SK-N-SH (cell line): ENCODE measurements at regions not wholly inside any gene's neighbourhood (a gene's known extent, or its start where the extent isn't known, plus 50 kb on each side); places are given as distances from the start of the nearest gene placed in this dataset.

Source experiments
- CTCF ChIA-PET: fragments of 300-600, 350-600 bp; formaldehyde crosslinking; extraction: SDS; loops from one replicate; lab custom pipeline; 2021; lab: Yijun Ruan, JAX
- POLR2A ChIA-PET: fragments of 350-600 bp; sonication (Branson Sonifier 250); formaldehyde crosslinking; extraction: SDS; loops from one replicate; lab custom pipeline; 2020; ENCODE audit warnings: antibody characterized with exemption, inconsistent platforms; lab: Yijun Ruan, JAX
- DNase-seq: peaks from one replicate; pipeline ENCODE4 v3.0.0; 2012
- H2AFZ ChIP-seq: fragments of 200-600 bp; sonication (generic); 2 replicates; pipeline ENCODE4 v1.8.1; 2016; ENCODE audit warnings: antibody characterized with exemption, mild to moderate bottlenecking, low read depth
- H3F3A ChIP-seq: fragments of 200-600 bp; sonication (generic); replicated peaks from 2 replicates; pipeline ENCODE3; 2016; ENCODE audit warnings: antibody characterized with exemption, mild to moderate bottlenecking; ENCODE audit not compliant: insufficient read depth
- H3K27ac ChIP-seq, 2 experiments: fragments of 200-500 bp in 1 of 2; fragments of 200-600 bp in 1 of 2; sonication (Bioruptor generic) in 1 of 2; sonication (generic), shearing (Covaris generic) in 1 of 2; 2 replicates each; pipeline versions ENCODE4 v1.5.1 to v1.6.1; 2014 to 2016; ENCODE audit warnings: low read depth in 2 of 2, inconsistent platforms in 1 of 2, low read length in 1 of 2, mild to moderate bottlenecking in 1 of 2, mixed read lengths in 1 of 2
- H3K27me3 ChIP-seq: fragments of 200-600 bp; sonication (generic), shearing (Covaris generic); 2 replicates; pipeline ENCODE4 v1.6.1; 2016; ENCODE audit warnings: mixed run types; ENCODE audit not compliant: insufficient read depth
- H3K36me3 ChIP-seq, 2 experiments: fragments of 200-500 bp in 1 of 2; fragments of 200-600 bp in 1 of 2; sonication (Bioruptor generic) in 1 of 2; sonication (generic) in 1 of 2; replicated peaks in 1 of 2; 2 replicates each; pipeline versions ENCODE3 to v1.5.1; 2014 to 2016; ENCODE audit warnings: low read length in 1 of 2, mild to moderate bottlenecking in 1 of 2; ENCODE audit not compliant: insufficient read depth in 2 of 2, control insufficient read depth in 1 of 2
- H3K4me1 ChIP-seq, 2 experiments: fragments of 200-500 bp in 1 of 2; fragments of 200-600 bp in 1 of 2; sonication (Bioruptor generic) in 1 of 2; sonication (generic), shearing (Covaris generic) in 1 of 2; 2 replicates each; pipeline versions ENCODE4 v1.5.1 to v1.6.1; 2014 to 2016; ENCODE audit warnings: low read depth in 1 of 2, low read length in 1 of 2, mixed run types in 1 of 2; ENCODE audit not compliant: insufficient read depth in 2 of 2, control insufficient read depth in 1 of 2
- H3K4me2 ChIP-seq: fragments of 200-600 bp; sonication (generic), shearing (Covaris generic); 2 replicates; pipeline ENCODE4 v1.6.1; 2017; ENCODE audit warnings: mixed run types
- H3K4me3 ChIP-seq, 2 experiments: fragments of 200-500 bp in 1 of 2; fragments of 200-600 bp in 1 of 2; sonication (Bioruptor generic) in 1 of 2; sonication (generic), shearing (Covaris generic) in 1 of 2; 2 replicates each; pipeline versions ENCODE4 v1.5.1 to v1.8.1; 2014 to 2016; ENCODE audit warnings: low read depth in 2 of 2, inconsistent platforms in 1 of 2, low read length in 1 of 2, mild to moderate bottlenecking in 1 of 2, mixed read lengths in 1 of 2, moderate library complexity in 1 of 2
- H3K79me2 ChIP-seq: fragments of 200-600 bp; sonication (generic); 2 replicates; pipeline ENCODE4 v1.8.1; 2017; ENCODE audit warnings: mild to moderate bottlenecking; ENCODE audit not compliant: insufficient read depth
- H3K9ac ChIP-seq: fragments of 200-600 bp; sonication (generic); 2 replicates; pipeline ENCODE4 v1.6.1; 2017; ENCODE audit warnings: mixed run types
- H3K9me2 ChIP-seq: fragments of 200-600 bp; sonication (generic); 2 replicates; pipeline ENCODE4 v1.6.1; 2017; ENCODE audit warnings: mixed run types
- H3K9me3 ChIP-seq: fragments of 200-600 bp; sonication (generic); 2 replicates; pipeline ENCODE4 v1.6.1; 2017; ENCODE audit warnings: mixed run types, mild to moderate bottlenecking, moderate library complexity
- H4K20me1 ChIP-seq: fragments of 200-600 bp; sonication (generic); 2 replicates; pipeline ENCODE4 v1.6.1; 2017; ENCODE audit warnings: mild to moderate bottlenecking, mixed run types; ENCODE audit not compliant: insufficient read depth
- CHD2 ChIP-seq: fragments of 150-350 bp; IDR thresholded peaks from 2 replicates; pipeline ENCODE4 v1.6.1; 2018; ENCODE audit warnings: low read length; ENCODE audit not compliant: partially characterized antibody
- ELF1 ChIP-seq: IDR thresholded peaks from 2 replicates; pipeline ENCODE4 v1.4.0; 2012
- EP300 ChIP-seq, 2 experiments: IDR thresholded peaks; 2 replicates each; pipeline versions ENCODE4 v1.4.0 to v1.6.1; 2012; ENCODE audit warnings: borderline replicate concordance in 1 of 2, low read depth in 1 of 2, low read length in 1 of 2
- EZH2phosphoT487 ChIP-seq: fragments of 200-600 bp; sonication (generic); IDR thresholded peaks from 2 replicates; pipeline ENCODE4 v1.6.1; 2017; ENCODE audit warnings: low read depth, mixed run types, mild to moderate bottlenecking, antibody characterized with exemption, moderate library complexity, borderline replicate concordance
- FOSL2 ChIP-seq: IDR thresholded peaks from 2 replicates; pipeline ENCODE4 v1.4.0; 2012; ENCODE audit warnings: low read depth, mild to moderate bottlenecking, moderate library complexity, borderline replicate concordance
- FOXJ3 ChIP-seq: sonication (generic); formaldehyde crosslinking; IDR thresholded peaks from 2 replicates; pipeline ENCODE4 v1.5.1; 2020; ENCODE audit warnings: mild to moderate bottlenecking, missing genetic modification reagents
- GATA2 ChIP-seq: sonication (generic); formaldehyde crosslinking; IDR thresholded peaks from 2 replicates; pipeline ENCODE4 v1.5.0; 2020; ENCODE audit warnings: mild to moderate bottlenecking, missing genetic modification reagents
- IRF3 ChIP-seq: fragments of 150-350 bp; IDR thresholded peaks from 2 replicates; pipeline ENCODE4 v1.6.1; 2016; ENCODE audit warnings: mild to moderate bottlenecking, low read depth, low read length
- JUND ChIP-seq: IDR thresholded peaks from 2 replicates; pipeline ENCODE4 v1.4.0; 2012
- MEF2A ChIP-seq: IDR thresholded peaks from 2 replicates; pipeline ENCODE4 v1.4.0; 2012; ENCODE audit warnings: low read depth, borderline replicate concordance
- MXI1 ChIP-seq: IDR thresholded peaks from 2 replicates; pipeline ENCODE4 v1.6.1; 2012; ENCODE audit warnings: mild to moderate bottlenecking, low read depth, low read length, improper control_type of control experiment
- NFIC ChIP-seq: IDR thresholded peaks from 2 replicates; pipeline ENCODE4 v1.4.0; 2012; ENCODE audit warnings: borderline replicate concordance
- NRF1 ChIP-seq: IDR thresholded peaks from 2 replicates; pipeline ENCODE4 v1.6.1; 2012; ENCODE audit warnings: low read depth, mild to moderate bottlenecking, low read length
- RCOR1 ChIP-seq: fragments of 150-350 bp; IDR thresholded peaks from 2 replicates; pipeline ENCODE4 v1.6.1; 2017; ENCODE audit warnings: antibody characterized with exemption, low read length
- RFX5 ChIP-seq: IDR thresholded peaks from 2 replicates; pipeline ENCODE4 v1.6.1; 2012; ENCODE audit warnings: mild to moderate bottlenecking, improper control_type of control experiment, low read length
- SIN3A ChIP-seq: IDR thresholded peaks from 2 replicates; pipeline ENCODE4 v1.6.1; 2012; ENCODE audit warnings: low read depth, mild to moderate bottlenecking, low read length, moderate library complexity, borderline replicate concordance
- SMC3 ChIP-seq: IDR thresholded peaks from 2 replicates; pipeline ENCODE4 v1.6.1; 2012; ENCODE audit warnings: low read depth, low read length, improper control_type of control experiment
- TEAD4 ChIP-seq: IDR thresholded peaks from 2 replicates; pipeline ENCODE4 v1.4.0; 2012; ENCODE audit warnings: mild to moderate bottlenecking, borderline replicate concordance; ENCODE audit not compliant: insufficient read depth
- YY1 ChIP-seq: IDR thresholded peaks from 2 replicates; pipeline ENCODE4 v1.4.0; 2012; ENCODE audit warnings: low read depth, mild to moderate bottlenecking
- WGBS: methylation state at CpG from one replicate; pipeline ENCODE4 v1.1.6; 2017; ENCODE audit warnings: low lambda C conversion rate; 5-methylcytosine and 5-hydroxymethylcytosine counted together
- TF ChIP-seq, protein P1 (sequence below): IDR thresholded peaks from 2 replicates; pipeline ENCODE4 v1.4.0; 2012; ENCODE audit warnings: low read depth
- TF ChIP-seq, protein P2 (sequence below): IDR thresholded peaks from 2 replicates; pipeline ENCODE4 v1.4.0; 2012; ENCODE audit warnings: low read depth, borderline replicate concordance

DNA sequence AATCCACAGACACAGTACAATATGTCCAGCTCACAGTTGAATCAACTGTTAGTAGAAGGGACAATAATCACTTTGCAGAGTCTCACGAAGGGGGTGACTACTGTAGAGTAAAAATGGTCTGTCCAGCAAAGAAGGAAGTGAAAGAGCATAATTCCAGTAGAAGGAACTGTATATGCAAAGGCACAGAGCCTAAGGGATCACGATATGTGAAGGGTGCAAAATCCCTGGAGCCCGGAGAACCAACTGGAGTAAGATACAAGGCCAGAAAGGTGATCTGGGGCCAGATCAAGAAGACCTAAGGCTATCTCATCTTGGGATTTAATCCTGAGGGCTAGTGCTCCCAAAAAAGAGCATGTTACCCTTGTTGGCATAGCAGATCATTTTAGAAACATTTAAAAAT lies 192.7 kb upstream of the LDB2 start:
- Histone ChIP-seq H4K20me1 (no peaks in the 10 kb centered on the region), H3K4me2 (no peak overlapping the region), H3K9me3 (no peaks in the 10 kb centered on the region), H3K9ac (no peak overlapping the region), H3K9me2 (no peaks in the 10 kb centered on the region), H3K4me1 (peaks cover 0 to 20% of the 10 kb centered on the region in 2 experiments; a peak in 1 of 4 replicates), H3K79me2 (no peaks in the 10 kb centered on the region), H3K36me3 (no peaks in the 10 kb centered on the region), H3K27me3 (no peaks in the 10 kb centered on the region), H2AFZ (no peak overlapping the region), H3F3A (no peaks in the 10 kb centered on the region), H3K27ac (no peak overlapping the region), H3K4me3 (no peak overlapping the region)
- CTCF ChIA-PET = no interaction called here
- no peak for DNase-seq
- POLR2A ChIA-PET = no interaction called here
- TF ChIP-seq EZH2phosphoT487 (no peak), CHD2 (no peak), SIN3A (no peak), RCOR1 (no peak), FOXJ3 (CRISPR knock-in tag) (no peak), RFX5 (no peak), GATA2 (no peak)
- TF ChIP-seq, protein P1, sequence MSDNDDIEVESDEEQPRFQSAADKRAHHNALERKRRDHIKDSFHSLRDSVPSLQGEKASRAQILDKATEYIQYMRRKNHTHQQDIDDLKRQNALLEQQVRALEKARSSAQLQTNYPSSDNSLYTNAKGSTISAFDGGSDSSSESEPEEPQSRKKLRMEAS = no peak
- WGBS = 89% methylated on average over 3 of the region's 3 CpGs

GRCh38 chr4:17090063-17090462 lies 191.6 kb upstream of the LDB2 start:
- H3K4me3 ChIP-seq = no peak overlapping the region
- no peak for TF ChIP-seq SMC3
- no peak for TF ChIP-seq ELF1
- no peak for TF ChIP-seq TEAD4
- no peak for TF ChIP-seq EZH2phosphoT487
- no peak for TF ChIP-seq NFIC
- TF ChIP-seq FOSL2 = no peak
- TF ChIP-seq YY1 = no peak
- 79% methylated on average over 3 of the region's 3 CpGs for WGBS
- POLR2A ChIA-PET = no interaction called here
- H3K9ac ChIP-seq = no peak overlapping the region
- no peaks in the 10 kb centered on the region for H3F3A ChIP-seq
- H3K4me2 ChIP-seq = no peak overlapping the region
- H3K27me3 ChIP-seq = no peaks in the 10 kb centered on the region
- H3K79me2 ChIP-seq = no peaks in the 10 kb centered on the region
- H3K36me3 ChIP-seq = no peaks in the 10 kb centered on the region
- no peaks in the 10 kb centered on the region for H3K9me3 ChIP-seq
- no peak overlapping the region for H2AFZ ChIP-seq
- CTCF ChIA-PET = no interaction called here
- DNase-seq = no peak
- H3K27ac ChIP-seq = no peak overlapping the region
- H3K9me2 ChIP-seq = no peaks in the 10 kb centered on the region
- H3K4me1 ChIP-seq = peaks cover 0 to 14% of the 10 kb centered on the region in 2 experiments; a peak in 1 of 4 replicates
- H4K20me1 ChIP-seq = no peaks in the 10 kb centered on the region

GRCh38 chr4:17085416-17085815 lies 187.0 kb upstream of the LDB2 start:
- no peak for DNase-seq
- no peaks in the 10 kb centered on the region for H3K27me3 ChIP-seq
- ChIA-PET CTCF (no interaction called here), POLR2A (no interaction called here)
- H3K79me2 ChIP-seq = no peaks in the 10 kb centered on the region
- peaks cover 2 to 9% of the 10 kb centered on the region in 2 experiments; a peak in 2 of 4 replicates for H3K4me1 ChIP-seq
- H3K9me2 ChIP-seq = no peaks in the 10 kb centered on the region
- no peaks in the 10 kb centered on the region for H4K20me1 ChIP-seq
- WGBS = 97% methylated on average over 5 of the region's 5 CpGs
- no peak overlapping the region for H3K4me3 ChIP-seq
- H2AFZ ChIP-seq = no peak overlapping the region
- H3K4me2 ChIP-seq = no peak overlapping the region
- H3K27ac ChIP-seq = no peak overlapping the region
- no peaks in the 10 kb centered on the region for H3K36me3 ChIP-seq
- no peaks in the 10 kb centered on the region for H3F3A ChIP-seq
- H3K9ac ChIP-seq = no peak overlapping the region
- H3K9me3 ChIP-seq = no peaks in the 10 kb centered on the region
- TF ChIP-seq NFIC (no peak), IRF3 (no peak), JUND (no peak), TEAD4 (no peak), SMC3 (no peak), SIN3A (no peak), YY1 (no peak), EZH2phosphoT487 (no peak), MEF2A (no peak), EP300 (IDR thresholded peaks at IDR 0.05; ENCODE audit: borderline replicate concordance in 1 of 2, low read depth in 1 of 2, low read length in 1 of 2) (no peak), MXI1 (no peak), ELF1 (no peak), NRF1 (no peak)
- TF ChIP-seq, protein P2, sequence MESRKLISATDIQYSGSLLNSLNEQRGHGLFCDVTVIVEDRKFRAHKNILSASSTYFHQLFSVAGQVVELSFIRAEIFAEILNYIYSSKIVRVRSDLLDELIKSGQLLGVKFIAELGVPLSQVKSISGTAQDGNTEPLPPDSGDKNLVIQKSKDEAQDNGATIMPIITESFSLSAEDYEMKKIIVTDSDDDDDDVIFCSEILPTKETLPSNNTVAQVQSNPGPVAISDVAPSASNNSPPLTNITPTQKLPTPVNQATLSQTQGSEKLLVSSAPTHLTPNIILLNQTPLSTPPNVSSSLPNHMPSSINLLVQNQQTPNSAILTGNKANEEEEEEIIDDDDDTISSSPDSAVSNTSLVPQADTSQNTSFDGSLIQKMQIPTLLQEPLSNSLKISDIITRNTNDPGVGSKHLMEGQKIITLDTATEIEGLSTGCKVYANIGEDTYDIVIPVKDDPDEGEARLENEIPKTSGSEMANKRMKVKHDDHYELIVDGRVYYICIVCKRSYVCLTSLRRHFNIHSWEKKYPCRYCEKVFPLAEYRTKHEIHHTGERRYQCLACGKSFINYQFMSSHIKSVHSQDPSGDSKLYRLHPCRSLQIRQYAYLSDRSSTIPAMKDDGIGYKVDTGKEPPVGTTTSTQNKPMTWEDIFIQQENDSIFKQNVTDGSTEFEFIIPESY = no peak
